A673 (cell line): ENCODE measurements at regions not wholly inside any gene's neighbourhood (a gene's known extent, or its start where the extent isn't known, plus 50 kb on each side); places are given as distances from the start of the nearest gene placed in this dataset.

Experiments
- BruUV-seq: library from RNA; stranded (reverse); fragments of 400-500 nt; replicated peaks from 2 replicates; lab custom pipeline; 2021; lab: Mats Ljungman, UMichigan
- CTCF ChIA-PET: fragments of 300-600 bp; sonication (Branson Sonifier 250); formaldehyde crosslinking; loops from one replicate; lab custom pipeline; 2022; ENCODE audit warnings: antibody characterized with exemption; lab: Charles Lee
- POLR2A ChIA-PET: fragments of 300-600 bp; sonication (Branson Sonifier 250); formaldehyde crosslinking; loops from one replicate; lab custom pipeline; 2022; ENCODE audit warnings: antibody characterized with exemption; ENCODE audit not compliant: low non-redundant PET; lab: Charles Lee
- DNase-seq: peaks from one replicate; pipeline ENCODE4 v3.0.0-alpha.2; 2015; ENCODE audit warnings: low spot score
- H3K27ac ChIP-seq: fragments of 200-600 bp; sonication (generic); 2 replicates; pipeline ENCODE4 v1.5.1; 2016; ENCODE audit warnings: mixed run types, low read depth, mild to moderate bottlenecking, mixed read lengths, antibody characterized with exemption, low read length; ENCODE audit not compliant: poor library complexity, severe bottlenecking
- H3K27me3 ChIP-seq: fragments of 200-600 bp; sonication (generic); replicated peaks from 2 replicates; pipeline ENCODE4 v1.6.1; 2017; ENCODE audit warnings: mixed run types, low read depth, mild to moderate bottlenecking, mixed read lengths, antibody characterized with exemption, low read length; ENCODE audit not compliant: insufficient read depth, poor library complexity
- H3K36me3 ChIP-seq: fragments of 200-600 bp; sonication (generic); 2 replicates; pipeline ENCODE4 v1.6.1; 2016; ENCODE audit warnings: mixed run types, mild to moderate bottlenecking, mixed read lengths, antibody characterized with exemption, low read length; ENCODE audit not compliant: insufficient read depth, poor library complexity, severe bottlenecking
- H3K4me1 ChIP-seq: fragments of 200-600 bp; sonication (generic); 2 replicates; pipeline ENCODE4 v1.6.1; 2017; ENCODE audit warnings: mixed run types, mild to moderate bottlenecking, mixed read lengths, antibody characterized with exemption, low read length; ENCODE audit not compliant: insufficient read depth, poor library complexity, severe bottlenecking
- H3K4me3 ChIP-seq: fragments of 200-600 bp; sonication (generic); 2 replicates; pipeline ENCODE4 v1.5.1; 2016; ENCODE audit warnings: low read depth, mixed run types, mild to moderate bottlenecking, mixed read lengths, low read length; ENCODE audit not compliant: poor library complexity, severe bottlenecking
- H3K9me3 ChIP-seq: fragments of 200-600 bp; sonication (generic); 2 replicates; pipeline ENCODE4 v1.6.1; 2016; ENCODE audit warnings: mixed run types, low read depth, mild to moderate bottlenecking, mixed read lengths, antibody characterized with exemption, low read length; ENCODE audit not compliant: poor library complexity, severe bottlenecking
- CTCF ChIP-seq: fragments of 300-800, 200-600 bp; sonication (generic); conservative IDR thresholded peaks from 2 replicates; pipeline ENCODE4 v1.5.1; 2017; ENCODE audit warnings: low read depth, mild to moderate bottlenecking, antibody characterized with exemption, low read length, moderate library complexity, mixed read lengths
- EZH2 ChIP-seq: fragments of 200-600 bp; sonication (generic); IDR thresholded peaks from 2 replicates; pipeline ENCODE4 v1.6.1; 2017; ENCODE audit warnings: borderline replicate concordance, low read depth, mild to moderate bottlenecking, mixed read lengths, antibody characterized with exemption, low read length; ENCODE audit not compliant: poor library complexity, severe bottlenecking
- intact Hi-C: fragments of 100-400 bp; cut with micrococcal nuclease; formaldehyde crosslinking; loops from one replicate; pipeline ENCODE4 v1.10.0; 2022; ENCODE audit not compliant: unreplicated experiment

- CTCF ChIA-PET: no interaction called here
Observed at GRCh38 chr4:28117084-28117682, 1256.5 kb downstream of the STIM2 start.

GRCh38 chr4:28146191-28146590 is 1285.5 kb downstream of the STIM2 start:
- intact Hi-C loops: no loop called here

More at GRCh38 chr4:28117084-28117682, 1256.5 kb downstream of the STIM2 start:
- no peak for TF ChIP-seq EZH2
- no peak for TF ChIP-seq CTCF
- Histone ChIP-seq H3K27ac (no peak overlapping the region), H3K36me3 (no peaks in the 10 kb centered on the region), H3K9me3 (no peaks in the 10 kb centered on the region), H3K4me3 (no peak overlapping the region), H3K27me3 (no peaks in the 10 kb centered on the region), H3K4me1 (no peaks in the 10 kb centered on the region)
- intact Hi-C loops: no loop called here
- BruUV-seq: no TSS peak
- no peak for DNase-seq
- POLR2A ChIA-PET: no interaction called here

GRCh38 chr4:28148221-28148620 is 1287.6 kb downstream of the STIM2 start:
- no peaks in the 10 kb centered on the region for H3K4me1 ChIP-seq
- H3K27ac ChIP-seq: no peak overlapping the region
- no TSS peak for BruUV-seq
- ChIA-PET CTCF (no interaction called here), POLR2A (no interaction called here)
- H3K9me3 ChIP-seq: no peaks in the 10 kb centered on the region
- H3K4me3 ChIP-seq: no peak overlapping the region
- TF ChIP-seq EZH2 (no peak), CTCF (no peak)
- no peaks in the 10 kb centered on the region for H3K27me3 ChIP-seq
- intact Hi-C loops: no loop called here
- DNase-seq: no peak
- no peaks in the 10 kb centered on the region for H3K36me3 ChIP-seq

More at GRCh38 chr4:28146191-28146590, 1285.5 kb downstream of the STIM2 start:
- Histone ChIP-seq H3K4me3 (no peak overlapping the region), H3K4me1 (no peaks in the 10 kb centered on the region), H3K36me3 (no peaks in the 10 kb centered on the region), H3K9me3 (no peaks in the 10 kb centered on the region), H3K27ac (no peak overlapping the region), H3K27me3 (no peaks in the 10 kb centered on the region)
- DNase-seq: no peak
- no TSS peak for BruUV-seq
- no peak for TF ChIP-seq EZH2
- no peak for TF ChIP-seq CTCF
- CTCF ChIA-PET: no interaction called here
- POLR2A ChIA-PET: no interaction called here
